ENCODE measurements at regions not wholly inside any gene's neighbourhood (a gene's known extent, or its start where the extent isn't known, plus 50 kb on each side); places are given as distances from the start of the nearest gene placed in this dataset.

DNA sequence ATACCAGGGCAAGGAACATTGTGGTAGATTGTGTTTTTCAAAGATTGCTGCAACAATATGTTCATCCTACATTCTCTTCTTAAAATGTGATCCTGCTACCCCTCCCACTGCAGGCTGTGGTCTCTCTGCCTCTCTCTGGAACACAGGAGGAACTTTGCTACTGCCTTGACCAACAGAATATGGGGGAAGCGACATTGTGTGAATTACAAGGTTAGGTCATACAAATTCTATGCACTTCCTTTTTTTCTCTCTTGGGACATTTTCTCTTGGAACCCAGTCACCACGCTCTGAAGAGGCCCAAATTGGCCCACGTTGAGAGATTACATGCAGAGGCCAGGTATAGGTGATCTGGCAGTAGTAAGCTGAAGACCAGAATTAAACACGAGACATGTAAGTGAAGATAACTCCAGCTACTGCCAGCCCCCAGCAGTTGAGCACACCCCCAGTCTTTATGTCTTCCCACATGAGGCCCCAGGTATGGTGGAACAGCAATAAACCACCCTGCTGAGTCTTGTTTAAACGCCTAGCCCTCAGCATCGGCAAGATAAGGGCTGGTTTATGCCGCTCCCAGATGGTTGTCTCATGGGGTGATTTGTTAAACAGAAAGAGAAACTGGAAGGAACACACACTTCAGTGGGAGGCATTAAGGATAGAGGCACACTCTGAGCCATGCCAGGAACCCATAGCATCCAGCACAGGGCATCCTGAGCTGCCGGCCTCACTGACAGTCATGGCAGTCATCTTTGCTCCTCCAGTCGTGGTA, 59.9 kb downstream of the FAM43A start:
- Histone ChIP-seq H3K27ac (no peak overlapping the region), H3K4me3 (no peak overlapping the region), H3K4me1 (ENCODE audit: control insufficient read depth in 1 of 2, low read depth in 2 of 2) (peaks cover 0 to 4% of the 10 kb centered on the region in 2 donors), H3K27me3 (replicated peaks; ENCODE audit: insufficient read depth) (no peaks in the 10 kb centered on the region), H3K9me3 (no peaks in the 10 kb centered on the region), H3K36me3 (no peaks in the 10 kb centered on the region)
- no peak for DNase-seq (ENCODE audit: low spot score)
- no peak for ATAC-seq (ENCODE audit: insufficient number of reproducible peaks, low FRiP score, low read depth)
- TF ChIP-seq, protein P1, sequence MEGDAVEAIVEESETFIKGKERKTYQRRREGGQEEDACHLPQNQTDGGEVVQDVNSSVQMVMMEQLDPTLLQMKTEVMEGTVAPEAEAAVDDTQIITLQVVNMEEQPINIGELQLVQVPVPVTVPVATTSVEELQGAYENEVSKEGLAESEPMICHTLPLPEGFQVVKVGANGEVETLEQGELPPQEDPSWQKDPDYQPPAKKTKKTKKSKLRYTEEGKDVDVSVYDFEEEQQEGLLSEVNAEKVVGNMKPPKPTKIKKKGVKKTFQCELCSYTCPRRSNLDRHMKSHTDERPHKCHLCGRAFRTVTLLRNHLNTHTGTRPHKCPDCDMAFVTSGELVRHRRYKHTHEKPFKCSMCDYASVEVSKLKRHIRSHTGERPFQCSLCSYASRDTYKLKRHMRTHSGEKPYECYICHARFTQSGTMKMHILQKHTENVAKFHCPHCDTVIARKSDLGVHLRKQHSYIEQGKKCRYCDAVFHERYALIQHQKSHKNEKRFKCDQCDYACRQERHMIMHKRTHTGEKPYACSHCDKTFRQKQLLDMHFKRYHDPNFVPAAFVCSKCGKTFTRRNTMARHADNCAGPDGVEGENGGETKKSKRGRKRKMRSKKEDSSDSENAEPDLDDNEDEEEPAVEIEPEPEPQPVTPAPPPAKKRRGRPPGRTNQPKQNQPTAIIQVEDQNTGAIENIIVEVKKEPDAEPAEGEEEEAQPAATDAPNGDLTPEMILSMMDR (IDR thresholded peaks at IDR 0.05): no peak

- ATAC-seq (ENCODE audit: insufficient number of reproducible peaks, low FRiP score, low read depth): no peak
- H3K9me3 ChIP-seq: no peaks in the 10 kb centered on the region
- TF ChIP-seq, protein P1 (IDR thresholded peaks at IDR 0.05): no peak
- DNase-seq (ENCODE audit: low spot score): no peak
- H3K36me3 ChIP-seq: no peaks in the 10 kb centered on the region
- H3K27ac ChIP-seq: no peak overlapping the region
- H3K27me3 ChIP-seq (replicated peaks; ENCODE audit: insufficient read depth): no peaks in the 10 kb centered on the region
- H3K4me3 ChIP-seq: no peak overlapping the region
- H3K4me1 ChIP-seq (ENCODE audit: control insufficient read depth in 1 of 2, low read depth in 2 of 2): peaks cover 0 to 4% of the 10 kb centered on the region in 2 donors
Observed at GRCh38 chr3:194748225-194748624, 62.5 kb downstream of the FAM43A start.

DNA sequence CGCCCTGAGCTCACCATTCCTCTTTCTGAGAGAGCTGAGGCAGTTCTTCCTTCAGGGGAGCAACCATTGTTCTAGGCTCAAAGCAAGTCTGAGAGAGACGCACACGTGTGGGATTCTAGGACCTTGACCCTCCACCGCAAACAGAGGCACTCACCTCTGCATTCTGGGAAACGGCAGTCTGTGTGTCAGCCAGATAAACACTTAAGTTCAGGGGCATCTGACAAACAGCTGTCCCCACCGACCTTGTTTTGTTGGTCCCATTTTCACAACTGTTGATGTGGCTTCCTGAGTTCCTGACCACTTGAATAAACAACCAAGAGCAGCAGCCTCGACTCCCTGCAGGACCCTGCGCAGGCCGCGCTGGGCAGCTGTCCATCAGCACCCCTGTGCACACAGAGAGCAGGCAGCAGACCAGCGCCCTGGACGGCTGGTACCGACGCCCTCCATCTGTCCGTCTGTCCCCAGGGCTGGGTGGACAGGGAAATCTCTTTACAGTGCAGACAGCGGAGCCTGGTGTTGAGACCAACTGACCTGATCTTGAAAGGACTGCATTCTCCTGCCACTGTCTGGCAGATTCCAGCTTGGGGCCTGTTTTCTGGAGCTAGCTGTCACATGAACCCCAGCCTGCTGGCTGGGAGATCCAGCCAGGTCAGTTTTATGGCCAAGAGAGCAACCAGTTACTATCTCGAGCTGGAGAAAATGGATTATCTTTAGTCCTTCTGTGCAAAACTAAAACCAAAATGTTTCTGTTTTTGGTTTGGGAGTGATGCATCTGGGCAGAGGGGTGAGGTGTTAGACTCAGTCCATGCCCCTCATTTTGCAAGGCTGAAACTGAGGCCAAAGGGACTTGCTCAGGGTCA, 64.2 kb downstream of the FAM43A start:
- no peaks in the 10 kb centered on the region for H3K36me3 ChIP-seq
- H3K4me3 ChIP-seq: no peak overlapping the region
- peaks cover 0 to 4% of the 10 kb centered on the region in 2 donors for H3K4me1 ChIP-seq (ENCODE audit: control insufficient read depth in 1 of 2, low read depth in 2 of 2)
- H3K27me3 ChIP-seq (replicated peaks; ENCODE audit: insufficient read depth): no peaks in the 10 kb centered on the region
- H3K27ac ChIP-seq: no peak overlapping the region
- DNase-seq (ENCODE audit: low spot score): no peak
- TF ChIP-seq, protein P1 (IDR thresholded peaks at IDR 0.05): no peak
- no peak for ATAC-seq (ENCODE audit: insufficient number of reproducible peaks, low FRiP score, low read depth)
- no peaks in the 10 kb centered on the region for H3K9me3 ChIP-seq

DNA sequence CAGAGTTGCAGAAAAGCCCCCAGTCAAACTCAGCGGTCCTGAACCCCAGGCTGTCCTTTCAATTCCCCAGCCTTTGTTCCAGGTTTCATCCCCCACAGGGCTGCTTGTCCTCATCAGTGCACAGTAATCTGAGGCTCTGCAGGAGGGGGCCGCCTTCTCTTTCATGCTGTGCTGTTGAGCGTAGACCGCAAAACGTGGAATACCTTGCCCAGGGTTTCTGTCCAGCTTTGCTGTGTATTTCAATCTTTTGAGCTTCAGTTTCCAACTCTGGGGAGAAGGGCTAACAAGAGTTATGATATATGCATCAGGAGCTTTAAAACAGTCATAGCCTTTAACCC, 64.8 kb downstream of the FAM43A start:
- DNase-seq (ENCODE audit: low spot score) (no peak), ATAC-seq (ENCODE audit: insufficient number of reproducible peaks, low FRiP score, low read depth) (no peak)
- Histone ChIP-seq H3K36me3 (no peaks in the 10 kb centered on the region), H3K4me3 (no peak overlapping the region), H3K9me3 (no peaks in the 10 kb centered on the region), H3K27me3 (replicated peaks; ENCODE audit: insufficient read depth) (no peaks in the 10 kb centered on the region), H3K27ac (no peak overlapping the region), H3K4me1 (ENCODE audit: control insufficient read depth in 1 of 2, low read depth in 2 of 2) (peaks cover 0 to 4% of the 10 kb centered on the region in 2 donors)
- TF ChIP-seq, protein P1 (IDR thresholded peaks at IDR 0.05): no peak

- no peak overlapping the region for H3K4me3 ChIP-seq
- no peak overlapping the region for H3K27ac ChIP-seq
- TF ChIP-seq, protein P1 (IDR thresholded peaks at IDR 0.05): no peak
- no peaks in the 10 kb centered on the region for H3K36me3 ChIP-seq
- H3K27me3 ChIP-seq (replicated peaks; ENCODE audit: insufficient read depth): no peaks in the 10 kb centered on the region
- H3K9me3 ChIP-seq: no peaks in the 10 kb centered on the region
- H3K4me1 ChIP-seq (ENCODE audit: control insufficient read depth in 1 of 2, low read depth in 2 of 2): peaks cover 9 to 21% of the 10 kb centered on the region in 2 donors
- ATAC-seq (ENCODE audit: insufficient number of reproducible peaks, low FRiP score, low read depth): no peak
- no peak for DNase-seq (ENCODE audit: low spot score)
Observed at GRCh38 chr3:194755671-194756459, 70.2 kb downstream of the FAM43A start.

All from thoracic aorta (tissue), 2 donors.